Activated naive CD8-positive, alpha-beta T cell treated with anti-CD3 and anti-CD28 coated beads, Interleukin-2, amount 50 U/mL, for 24 hours (primary cell): ENCODE measurements at regions not wholly inside any gene's neighbourhood (a gene's known extent, or its start where the extent isn't known, plus 50 kb on each side); places are given as distances from the start of the nearest gene placed in this dataset.
"Not testable (repeated sequence)": the region's sequence is repeated elsewhere in the genome, so short reads cannot be mapped to it uniquely, and the experiment has no call there.

Source experiments
- ATAC-seq: fragments of 150-1000 bp; cut with Tn5 transposase; one replicate; pipeline ENCODE4 v1.10.0; 2021
- DNase-seq: peaks from one replicate; pipeline ENCODE4 v3.0.0; 2021
- H3K27ac Mint-ChIP-seq: one replicate; pipeline ENCODE4 v1.8.0; 2021; ENCODE audit warnings: mild to moderate bottlenecking, mixed read lengths
- H3K27me3 Mint-ChIP-seq: one replicate; pipeline ENCODE4 v1.8.0; 2021; ENCODE audit warnings: mixed read lengths
- H3K36me3 Mint-ChIP-seq: one replicate; pipeline ENCODE4 v1.8.0; 2021; ENCODE audit warnings: low read depth, mixed read lengths
- H3K4me1 Mint-ChIP-seq: one replicate; pipeline ENCODE4 v1.8.0; 2021; ENCODE audit warnings: mixed read lengths
- H3K4me3 Mint-ChIP-seq: one replicate; pipeline ENCODE4 v1.8.0; 2021; ENCODE audit warnings: mild to moderate bottlenecking, moderate library complexity, mixed read lengths
- H3K9me3 Mint-ChIP-seq: one replicate; pipeline ENCODE4 v1.8.0; 2021; ENCODE audit warnings: mixed read lengths

- Mint-ChIP-seq H3K27me3 (no peaks in the 10 kb centered on the region), H3K4me1 (no peaks in the 10 kb centered on the region), H3K4me3 (no peak overlapping the region), H3K36me3 (no peaks in the 10 kb centered on the region), H3K27ac (no peak overlapping the region), H3K9me3 (peaks cover under 1% of the 10 kb centered on the region)
- ATAC-seq = no peak
- DNase-seq = no peak
Observed at GRCh38 chr2:121151311-121152109, 133.5 kb downstream of the TFCP2L1 start.

DNA sequence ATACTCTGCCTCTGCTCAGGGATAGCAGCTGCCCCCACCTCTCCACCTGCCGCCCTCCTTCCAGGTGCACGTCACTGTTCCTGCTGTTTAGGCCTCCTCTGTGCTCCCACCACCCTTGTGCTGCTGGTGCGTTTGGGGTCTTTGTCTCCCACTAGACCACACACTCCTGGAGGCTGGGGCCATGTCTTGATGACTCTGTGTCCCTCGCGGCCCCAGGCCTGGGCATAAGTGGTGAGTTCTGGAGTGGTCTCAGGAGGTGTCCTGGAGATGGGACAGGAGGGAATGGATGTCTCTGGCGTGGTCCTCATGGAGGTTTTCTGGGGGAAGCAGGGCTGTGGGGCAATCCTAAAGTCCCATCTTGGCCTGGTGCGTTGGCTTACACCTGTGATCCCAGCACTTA lies 132.1 kb downstream of the TFCP2L1 start:
- no peaks in the 10 kb centered on the region for H3K27me3 Mint-ChIP-seq
- H3K27ac Mint-ChIP-seq = no peak overlapping the region
- H3K4me1 Mint-ChIP-seq = no peaks in the 10 kb centered on the region
- ATAC-seq = no peak
- no peak overlapping the region for H3K4me3 Mint-ChIP-seq
- H3K9me3 Mint-ChIP-seq = peaks cover 11% of the 10 kb centered on the region
- DNase-seq = no peak
- H3K36me3 Mint-ChIP-seq = no peaks in the 10 kb centered on the region

GRCh38 chr2:121153516-121153915 lies 131.5 kb downstream of the TFCP2L1 start:
- no peaks in the 10 kb centered on the region for H3K27me3 Mint-ChIP-seq
- H3K27ac Mint-ChIP-seq = no peak overlapping the region
- no peak for ATAC-seq
- H3K36me3 Mint-ChIP-seq = no peaks in the 10 kb centered on the region
- no peaks in the 10 kb centered on the region for H3K4me1 Mint-ChIP-seq
- no peak overlapping the region for H3K4me3 Mint-ChIP-seq
- peaks cover 16% of the 10 kb centered on the region for H3K9me3 Mint-ChIP-seq
- DNase-seq = no peak

- ATAC-seq = no peak
- DNase-seq = no peak
- Mint-ChIP-seq H3K27me3 (no peaks in the 10 kb centered on the region), H3K9me3 (peaks cover 21% of the 10 kb centered on the region), H3K4me1 (no peaks in the 10 kb centered on the region), H3K4me3 (no peak overlapping the region), H3K36me3 (no peaks in the 10 kb centered on the region), H3K27ac (no peak overlapping the region)
Observed at GRCh38 chr2:121155502-121156056, 129.4 kb downstream of the TFCP2L1 start.

DNA sequence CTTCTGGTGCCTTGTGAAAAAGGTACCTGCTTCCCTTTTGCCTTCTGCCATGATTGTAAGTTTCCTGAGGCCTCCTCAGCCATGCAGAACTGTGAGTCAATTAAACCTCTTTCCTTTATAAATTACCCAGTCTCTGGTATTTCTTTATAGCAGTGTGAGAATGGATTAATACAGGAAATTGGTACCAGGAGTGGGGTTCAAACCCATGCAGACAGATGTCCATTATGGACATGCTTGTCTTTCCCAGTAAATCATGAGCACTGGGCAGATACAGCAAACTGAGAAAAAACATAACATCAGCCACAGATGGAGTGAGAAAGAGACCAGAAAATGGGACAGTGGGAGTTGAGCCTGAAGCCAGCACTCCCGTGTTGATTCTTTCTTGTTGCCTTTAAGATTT lies 127.5 kb downstream of the TFCP2L1 start:
- not testable (repeated sequence) for H3K36me3 Mint-ChIP-seq, ATAC-seq, H3K4me3 Mint-ChIP-seq, DNase-seq, H3K4me1 Mint-ChIP-seq, H3K27me3 Mint-ChIP-seq, H3K27ac Mint-ChIP-seq
- H3K9me3 Mint-ChIP-seq = peaks cover 21% of the 10 kb centered on the region

DNA sequence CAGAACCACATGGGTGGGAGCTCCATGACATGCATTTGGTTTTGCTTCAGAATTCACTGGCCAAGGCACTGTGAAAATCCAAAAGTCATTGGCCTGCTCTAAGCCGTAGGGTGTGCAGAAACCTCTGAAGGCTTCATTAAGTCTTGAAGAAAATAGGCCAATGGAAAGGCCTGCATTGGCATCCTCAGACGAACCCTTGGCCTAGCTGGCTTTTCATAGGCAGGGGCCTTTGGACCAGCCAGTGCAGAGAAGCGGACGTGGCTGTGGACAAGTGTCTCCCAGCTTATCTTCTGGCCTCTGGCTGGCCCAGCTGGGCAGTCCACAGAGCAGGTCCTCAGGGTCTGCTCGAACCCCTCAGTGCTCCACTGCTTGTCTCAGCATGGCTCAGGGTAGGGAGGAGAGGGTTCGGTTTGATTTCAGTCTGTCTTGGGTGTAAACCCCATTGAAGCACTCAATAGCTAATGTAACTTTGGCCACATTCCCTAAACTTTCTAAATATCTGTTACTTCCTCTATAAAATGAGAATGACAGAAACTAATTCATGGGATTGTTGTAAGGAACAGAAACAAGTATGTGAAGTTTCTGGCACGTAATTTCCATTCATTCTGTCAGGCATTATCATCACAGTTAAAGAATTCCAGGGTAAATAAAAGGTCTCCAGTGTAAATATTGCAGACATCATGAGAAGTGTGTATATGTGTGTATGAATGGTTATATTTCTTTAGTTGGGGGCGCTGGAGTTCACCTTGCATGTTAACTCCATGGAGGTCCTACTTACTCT lies 125.5 kb downstream of the TFCP2L1 start:
- DNase-seq (no peak), ATAC-seq (no peak)
- Mint-ChIP-seq H3K4me3 (no peak overlapping the region), H3K27ac (no peak overlapping the region), H3K9me3 (peaks cover 31% of the 10 kb centered on the region), H3K4me1 (no peaks in the 10 kb centered on the region), H3K27me3 (no peaks in the 10 kb centered on the region), H3K36me3 (no peaks in the 10 kb centered on the region)

- Mint-ChIP-seq H3K4me3 (no peak overlapping the region), H3K4me1 (no peaks in the 10 kb centered on the region), H3K9me3 (peaks cover 31% of the 10 kb centered on the region), H3K27me3 (no peaks in the 10 kb centered on the region), H3K27ac (no peak overlapping the region), H3K36me3 (no peaks in the 10 kb centered on the region)
- ATAC-seq = no peak
- no peak for DNase-seq
Observed at GRCh38 chr2:121160366-121160765, 124.6 kb downstream of the TFCP2L1 start.

- no peak for ATAC-seq
- Mint-ChIP-seq H3K4me3 (no peak overlapping the region), H3K27me3 (no peaks in the 10 kb centered on the region), H3K4me1 (no peaks in the 10 kb centered on the region), H3K27ac (no peak overlapping the region), H3K36me3 (no peaks in the 10 kb centered on the region), H3K9me3 (peaks cover 31% of the 10 kb centered on the region)
- DNase-seq = no peak
Observed at GRCh38 chr2:121161272-121161671, 123.7 kb downstream of the TFCP2L1 start.

DNA sequence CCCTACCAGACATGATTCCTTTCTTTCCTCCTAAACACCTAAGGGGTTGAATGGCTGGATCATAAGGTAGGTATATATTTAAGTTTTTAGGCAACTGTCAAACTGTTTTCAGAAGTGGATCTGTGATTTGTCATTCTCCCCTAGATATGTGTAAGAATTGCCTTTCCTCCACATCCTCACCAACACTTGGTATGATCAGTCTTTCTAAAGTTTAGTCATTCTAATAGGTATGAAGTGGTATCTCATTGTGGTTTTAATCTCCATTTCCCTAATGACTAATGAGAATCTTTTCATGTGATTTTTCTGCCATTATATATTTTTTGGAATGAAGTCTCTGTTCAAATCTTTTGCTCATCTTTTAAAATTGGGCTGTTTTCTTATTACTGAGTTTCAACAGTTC lies 122.1 kb downstream of the TFCP2L1 start:
- Mint-ChIP-seq H3K9me3 (peaks cover 19% of the 10 kb centered on the region), H3K27me3 (no peaks in the 10 kb centered on the region), H3K4me1 (no peaks in the 10 kb centered on the region), H3K36me3 (no peaks in the 10 kb centered on the region), H3K27ac (no peak overlapping the region), H3K4me3 (no peak overlapping the region)
- DNase-seq (no peak), ATAC-seq (no peak)

DNA sequence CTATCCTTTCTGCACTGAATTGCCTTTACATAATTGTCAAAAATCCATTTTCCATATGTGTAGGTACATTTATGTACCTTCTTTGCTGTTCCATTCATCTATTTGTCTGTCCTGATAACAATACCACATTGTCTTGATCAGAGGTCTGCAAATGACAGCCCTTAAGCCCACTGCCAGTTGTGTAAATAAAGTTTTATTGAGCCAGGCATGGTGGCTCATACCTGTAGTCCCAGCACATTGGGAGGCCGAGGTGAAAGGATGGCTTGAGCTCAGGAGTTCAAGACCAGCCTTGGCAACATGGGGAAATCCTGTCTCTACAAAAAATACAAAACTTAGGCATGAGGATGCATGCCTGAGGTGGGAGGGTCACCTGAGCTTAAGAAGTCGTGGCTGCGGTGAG lies 121.0 kb downstream of the TFCP2L1 start:
- no peaks in the 10 kb centered on the region for H3K27me3 Mint-ChIP-seq
- DNase-seq (no peak), ATAC-seq (no peak)
- no peaks in the 10 kb centered on the region for H3K4me1 Mint-ChIP-seq
- peaks cover 10% of the 10 kb centered on the region for H3K9me3 Mint-ChIP-seq
- H3K27ac Mint-ChIP-seq = no peak overlapping the region
- H3K4me3 Mint-ChIP-seq = no peak overlapping the region
- no peaks in the 10 kb centered on the region for H3K36me3 Mint-ChIP-seq

DNA sequence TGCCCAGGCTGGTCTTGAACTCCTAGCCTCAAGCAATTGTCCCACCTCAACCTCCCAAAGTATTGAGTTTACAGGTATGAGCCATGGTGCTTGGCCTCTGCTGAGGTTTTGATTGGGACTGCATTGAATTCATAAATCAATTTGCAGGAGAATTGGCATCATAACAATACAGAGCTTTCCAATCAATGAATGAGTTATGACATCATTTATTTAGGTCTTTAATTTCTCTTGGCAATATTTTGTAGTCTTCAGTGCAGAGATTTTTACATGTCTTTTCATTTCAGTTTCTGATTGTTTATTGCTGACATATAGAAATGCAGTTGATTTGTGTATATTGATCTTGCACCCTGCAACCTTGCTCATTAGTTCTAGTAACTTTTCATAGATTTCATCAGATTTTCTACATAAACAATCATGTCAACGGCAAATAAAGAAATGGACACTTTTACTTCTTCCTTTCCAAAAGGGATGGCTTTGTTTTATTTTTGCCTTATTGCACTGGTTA lies 119.9 kb downstream of the TFCP2L1 start:
- no peak overlapping the region for H3K27ac Mint-ChIP-seq

More for the DNA sequence above, 119.9 kb downstream of the TFCP2L1 start:
- Mint-ChIP-seq H3K36me3 (no peaks in the 10 kb centered on the region), H3K4me1 (no peaks in the 10 kb centered on the region), H3K4me3 (no peak overlapping the region), H3K27me3 (no peaks in the 10 kb centered on the region), H3K9me3 (peaks cover 13% of the 10 kb centered on the region)
- DNase-seq = no peak
- ATAC-seq = no peak
